SKM-1 (cell line): ENCODE measurements at regions not wholly inside any gene's neighbourhood (a gene's known extent, or its start where the extent isn't known, plus 50 kb on each side); places are given as distances from the start of the nearest gene placed in this dataset.

Experiments
- DNase-seq: peaks from one replicate; lab custom pipeline; 2025; ENCODE audit not compliant: unreplicated experiment; lab: John Stamatoyannopoulos, UW

- no peak for DNase-seq
These were observed 405.1 kb downstream of the DLEU7 start for GRCh38 chr13:50438351-50438750.

GRCh38 chr13:50441130-50441529 lies 402.4 kb downstream of the DLEU7 start:
- DNase-seq = no peak

GRCh38 chr13:50444726-50445125 lies 398.8 kb downstream of the DLEU7 start:
- DNase-seq = no peak

GRCh38 chr13:50446611-50447010 lies 396.9 kb downstream of the DLEU7 start:
- no peak for DNase-seq

- DNase-seq = no peak
These were observed 394.9 kb downstream of the DLEU7 start for GRCh38 chr13:50448535-50448998.

GRCh38 chr13:50449465-50449864 lies 394.0 kb downstream of the DLEU7 start:
- no peak for DNase-seq

- DNase-seq = no peak
These were observed 393.2 kb downstream of the DLEU7 start for GRCh38 chr13:50450279-50450678.

GRCh38 chr13:50451609-50452008 lies 391.9 kb downstream of the DLEU7 start:
- no peak for DNase-seq

- no peak for DNase-seq
These were observed 391.5 kb downstream of the DLEU7 start for GRCh38 chr13:50452028-50452427.

GRCh38 chr13:50452756-50453155 lies 390.7 kb downstream of the DLEU7 start:
- no peak for DNase-seq

GRCh38 chr13:50453188-50453587 lies 390.3 kb downstream of the DLEU7 start:
- no peak for DNase-seq

GRCh38 chr13:50456111-50456510 lies 387.4 kb downstream of the DLEU7 start:
- DNase-seq = no peak

- no peak for DNase-seq
These were observed 385.8 kb downstream of the DLEU7 start for GRCh38 chr13:50457415-50458393.

- no peak for DNase-seq
These were observed 384.4 kb downstream of the DLEU7 start for GRCh38 chr13:50459046-50459445.

- DNase-seq = no peak
These were observed 383.8 kb downstream of the DLEU7 start for GRCh38 chr13:50459658-50460057.

- no peak for DNase-seq
These were observed 383.1 kb downstream of the DLEU7 start for GRCh38 chr13:50460358-50460757.

- no peak for DNase-seq
These were observed 382.3 kb downstream of the DLEU7 start for GRCh38 chr13:50461189-50461588.

GRCh38 chr13:50463719-50464118 lies 379.8 kb downstream of the DLEU7 start:
- DNase-seq = no peak

GRCh38 chr13:50464349-50465251 lies 378.9 kb downstream of the DLEU7 start:
- DNase-seq = no peak

- DNase-seq = no peak
These were observed 377.0 kb downstream of the DLEU7 start for GRCh38 chr13:50466456-50466855.
